SH-SY5Y (cell line): ENCODE measurements at regions not wholly inside any gene's neighbourhood (a gene's known extent, or its start where the extent isn't known, plus 50 kb on each side); places are given as distances from the start of the nearest gene placed in this dataset.

Experiments
- GATA2 ChIP-seq: IDR thresholded peaks from 2 replicates; pipeline ENCODE4 v1.6.1; 2011; ENCODE audit warnings: mild to moderate bottlenecking, low read depth, low read length
- GATA3 ChIP-seq: IDR thresholded peaks from 2 replicates; pipeline ENCODE4 v1.6.1; 2011; ENCODE audit warnings: low read depth, mild to moderate bottlenecking, low read length, moderate library complexity

- TF ChIP-seq GATA2 = no peak
- TF ChIP-seq GATA3 = no peak
These were observed 765.4 kb downstream of the SORCS1 start for GRCh38 chr10:106399112-106399511.
